ENCODE measurements at regions not wholly inside any gene's neighbourhood (a gene's known extent, or its start where the extent isn't known, plus 50 kb on each side); places are given as distances from the start of the nearest gene placed in this dataset.
"Not testable (repeated sequence)": the region's sequence is repeated elsewhere in the genome, so short reads cannot be mapped to it uniquely, and the experiment has no call there.

- no peak for DNase-seq (ENCODE audit: low spot score)
These were observed 474.0 kb upstream of the NDST3 start for GRCh38 chr4:117560329-117560728.

GRCh38 chr4:117574085-117574484 is 460.2 kb upstream of the NDST3 start:
- DNase-seq (ENCODE audit: low spot score), result no peak

GRCh38 chr4:117575850-117576249 is 458.4 kb upstream of the NDST3 start:
- DNase-seq (ENCODE audit: low spot score), result no peak

GRCh38 chr4:117577686-117578311 is 456.5 kb upstream of the NDST3 start:
- no peak for DNase-seq (ENCODE audit: low spot score)

GRCh38 chr4:117588771-117589170 is 445.5 kb upstream of the NDST3 start:
- no peak for DNase-seq (ENCODE audit: low spot score)

- no peak for DNase-seq (ENCODE audit: low spot score)
These were observed 437.3 kb upstream of the NDST3 start for GRCh38 chr4:117596917-117597480.

GRCh38 chr4:117599393-117599792 is 434.9 kb upstream of the NDST3 start:
- DNase-seq (ENCODE audit: low spot score), result not testable (repeated sequence)

GRCh38 chr4:117600936-117601335 is 433.4 kb upstream of the NDST3 start:
- DNase-seq (ENCODE audit: low spot score), result not testable (repeated sequence)

- DNase-seq (ENCODE audit: low spot score), result no peak
These were observed 423.5 kb upstream of the NDST3 start for GRCh38 chr4:117610706-117611308.

- DNase-seq (ENCODE audit: low spot score), result no peak
These were observed 412.6 kb upstream of the NDST3 start for GRCh38 chr4:117621673-117622072.

GRCh38 chr4:117623326-117623725 is 411.0 kb upstream of the NDST3 start:
- DNase-seq (ENCODE audit: low spot score), result no peak

- DNase-seq (ENCODE audit: low spot score), result no peak
These were observed 407.6 kb upstream of the NDST3 start for GRCh38 chr4:117626664-117627063.

GRCh38 chr4:117634716-117635115 is 399.6 kb upstream of the NDST3 start:
- DNase-seq (ENCODE audit: low spot score), result no peak

GRCh38 chr4:117637347-117637746 is 396.9 kb upstream of the NDST3 start:
- DNase-seq (ENCODE audit: low spot score), result no peak

GRCh38 chr4:117640836-117641235 is 393.4 kb upstream of the NDST3 start:
- no peak for DNase-seq (ENCODE audit: low spot score)

GRCh38 chr4:117641519-117641918 is 392.8 kb upstream of the NDST3 start:
- no peak for DNase-seq (ENCODE audit: low spot score)

- DNase-seq (ENCODE audit: low spot score), result no peak
These were observed 380.2 kb upstream of the NDST3 start for GRCh38 chr4:117654079-117654478.

GRCh38 chr4:117660668-117661067 is 373.6 kb upstream of the NDST3 start:
- no peak for DNase-seq (ENCODE audit: low spot score)

- DNase-seq (ENCODE audit: low spot score), result no peak
These were observed 372.9 kb upstream of the NDST3 start for GRCh38 chr4:117661091-117662072.

GRCh38 chr4:117664706-117665444 is 369.4 kb upstream of the NDST3 start:
- no peak for DNase-seq (ENCODE audit: low spot score)

- no peak for DNase-seq (ENCODE audit: low spot score)
These were observed 358.1 kb upstream of the NDST3 start for GRCh38 chr4:117676153-117676552.

- no peak for DNase-seq (ENCODE audit: low spot score)
These were observed 355.4 kb upstream of the NDST3 start for GRCh38 chr4:117678861-117679260.

All from ecto neural progenitor cell (in vitro differentiated cells).